IMR-90 (cell line): ENCODE measurements at regions not wholly inside any gene's neighbourhood (a gene's known extent, or its start where the extent isn't known, plus 50 kb on each side); places are given as distances from the start of the nearest gene placed in this dataset.

Source experiments
- CTCF ChIP-seq: conservative IDR thresholded peaks from 2 replicates; pipeline ENCODE4 v1.5.1; 2012; ENCODE audit warnings: mild to moderate bottlenecking, low read depth, low read length, improper control_type of control experiment
- RAD21 ChIP-seq: IDR thresholded peaks from 2 replicates; pipeline ENCODE4 v1.6.1; 2012; ENCODE audit warnings: low read length, improper control_type of control experiment

- TF ChIP-seq CTCF (no peak), RAD21 (no peak)
Observed at GRCh38 chr5:2267991-2268390, 385.3 kb upstream of the IRX4 start.
